Ascending aorta (tissue), 2 donors: ENCODE measurements at regions not wholly inside any gene's neighbourhood (a gene's known extent, or its start where the extent isn't known, plus 50 kb on each side); places are given as distances from the start of the nearest gene placed in this dataset.

Source experiments
- DNase-seq, 2 donors: peaks; one replicate each; pipeline ENCODE4 v3.0.0-alpha.2; 2019; ENCODE audit warnings: low spot score in 2 of 2
- H3K27ac ChIP-seq, 2 donors: fragments of 200-600 bp; sonication (generic); one replicate each; pipeline ENCODE4 v1.5.1; 2016 to 2017; ENCODE audit warnings: mild to moderate bottlenecking in 1 of 2
- H3K27me3 ChIP-seq: fragments of 200-600 bp; sonication (generic); one replicate; pipeline ENCODE4 v1.5.1; 2017
- H3K36me3 ChIP-seq, 2 donors: fragments of 200-600 bp; sonication (generic); one replicate each; pipeline ENCODE4 v1.5.1; 2016
- H3K4me1 ChIP-seq, 2 donors: fragments of 200-600 bp; sonication (generic); one replicate each; pipeline ENCODE4 v1.5.1; 2016 to 2017; ENCODE audit warnings: mild to moderate bottlenecking in 1 of 2
- H3K4me3 ChIP-seq, 2 donors: fragments of 200-600 bp; sonication (generic); one replicate each; pipeline ENCODE4 v1.5.1; 2016 to 2017; ENCODE audit warnings: mild to moderate bottlenecking in 1 of 2
- H3K9me3 ChIP-seq, 2 donors: fragments of 200-600 bp; sonication (generic); one replicate each; pipeline ENCODE4 v1.5.1; 2016
- CTCF ChIP-seq, 3 experiments: fragments of 200-600 bp in 2 of 3; fragments of 450-650 bp in 1 of 3; sonication (generic) in 2 of 3; IDR thresholded peaks; one replicate each; pipeline ENCODE4 v1.5.1; 2016 to 2019; ENCODE audit warnings: antibody characterized with exemption in 3 of 3, mild to moderate bottlenecking in 1 of 3, moderate library complexity in 1 of 3
- intact Hi-C: fragments of 100-400 bp; cut with DNase I; formaldehyde crosslinking; loops from one replicate; pipeline ENCODE4 v1.15.1; 2023

- intact Hi-C loops: no loop called here
- no peak for TF ChIP-seq CTCF (IDR thresholded peaks at IDR 0.05)
- Histone ChIP-seq H3K4me3 (no peak overlapping the region), H3K9me3 (no peaks in the 10 kb centered on the region), H3K36me3 (no peaks in the 10 kb centered on the region), H3K27ac (no peak overlapping the region), H3K4me1 (no peaks in the 10 kb centered on the region), H3K27me3 (no peaks in the 10 kb centered on the region)
- DNase-seq: no peak
Observed at GRCh38 chr13:32923725-32924124, 92.5 kb upstream of the KL start.

GRCh38 chr13:32924886-32925285 is 91.3 kb upstream of the KL start:
- H3K27ac ChIP-seq: no peak overlapping the region
- no peak for DNase-seq
- H3K36me3 ChIP-seq: no peaks in the 10 kb centered on the region
- H3K9me3 ChIP-seq: no peaks in the 10 kb centered on the region
- intact Hi-C loops: no loop called here
- H3K4me1 ChIP-seq: no peaks in the 10 kb centered on the region
- no peak overlapping the region for H3K4me3 ChIP-seq
- no peaks in the 10 kb centered on the region for H3K27me3 ChIP-seq
- TF ChIP-seq CTCF (IDR thresholded peaks at IDR 0.05): no peak

DNA sequence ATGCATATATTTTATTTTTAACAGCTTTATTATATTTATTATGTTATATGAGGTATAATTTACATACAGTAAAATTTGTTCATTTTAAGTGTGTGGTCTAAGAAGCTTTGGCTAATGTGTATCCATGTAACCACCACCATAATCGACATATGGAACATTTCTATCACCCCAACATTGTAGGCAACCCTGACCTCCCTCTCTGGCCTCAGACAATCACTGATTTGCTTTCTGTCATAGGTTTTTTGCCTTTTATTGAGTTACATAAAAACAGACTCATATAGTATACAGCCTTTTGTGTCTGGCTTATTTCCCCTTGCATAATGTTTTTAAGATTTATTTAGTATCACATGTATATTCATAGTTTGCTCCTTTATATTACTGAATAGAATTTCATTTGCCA is 90.7 kb upstream of the KL start:
- no peaks in the 10 kb centered on the region for H3K27me3 ChIP-seq
- H3K4me1 ChIP-seq: no peaks in the 10 kb centered on the region
- intact Hi-C loops: no loop called here
- no peak for DNase-seq
- no peaks in the 10 kb centered on the region for H3K36me3 ChIP-seq
- no peak for TF ChIP-seq CTCF (IDR thresholded peaks at IDR 0.05)
- no peaks in the 10 kb centered on the region for H3K9me3 ChIP-seq
- H3K4me3 ChIP-seq: no peak overlapping the region
- no peak overlapping the region for H3K27ac ChIP-seq

DNA sequence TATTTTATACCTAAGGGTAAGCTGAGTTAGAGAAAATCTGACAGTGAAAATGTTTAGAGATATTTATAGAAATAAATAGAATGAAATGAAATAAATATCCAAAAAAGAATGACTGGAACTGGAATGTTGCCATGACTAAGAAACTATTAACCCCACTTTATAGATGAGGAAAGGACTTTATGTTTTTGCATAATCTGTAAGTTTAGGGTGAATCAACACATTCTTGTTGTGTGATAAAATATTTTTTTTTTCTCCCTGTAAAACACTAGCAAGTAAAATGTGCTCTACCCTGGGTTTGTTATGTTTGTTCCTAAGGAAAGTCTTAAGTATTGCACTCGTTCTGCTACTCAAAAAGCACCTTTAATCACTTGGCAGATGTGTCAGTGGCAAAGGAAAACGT is 83.8 kb upstream of the KL start:
- no peak for TF ChIP-seq CTCF (IDR thresholded peaks at IDR 0.05)
- Histone ChIP-seq H3K36me3 (no peaks in the 10 kb centered on the region), H3K9me3 (peaks cover 0 to 10% of the 10 kb centered on the region in 2 donors), H3K27ac (no peak overlapping the region), H3K4me3 (no peak overlapping the region), H3K4me1 (no peaks in the 10 kb centered on the region), H3K27me3 (no peaks in the 10 kb centered on the region)
- intact Hi-C loops: no loop called here
- no peak for DNase-seq

DNA sequence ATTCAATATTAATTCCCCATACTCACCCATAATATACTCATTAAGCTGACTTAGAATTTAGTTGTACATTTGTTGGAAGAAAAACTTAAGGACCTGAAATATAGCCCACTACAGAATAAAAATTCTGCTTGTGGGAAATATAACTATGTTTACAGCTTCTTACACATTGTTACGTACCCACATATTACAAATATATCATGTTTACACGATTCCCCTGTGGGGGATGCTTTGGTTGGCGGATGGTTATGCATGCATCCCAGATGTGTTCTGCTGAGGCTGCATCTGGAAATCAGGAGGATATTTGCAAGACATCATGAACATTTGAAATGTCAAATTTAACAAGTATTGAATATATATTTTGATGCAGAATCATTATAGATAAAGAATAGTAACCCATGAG is 79.5 kb upstream of the KL start:
- intact Hi-C loops: no loop called here
- no peak for DNase-seq
- no peak overlapping the region for H3K4me3 ChIP-seq
- H3K9me3 ChIP-seq: peaks cover 0 to 5% of the 10 kb centered on the region in 2 donors
- no peak for TF ChIP-seq CTCF (IDR thresholded peaks at IDR 0.05)
- H3K27ac ChIP-seq: no peak overlapping the region
- no peaks in the 10 kb centered on the region for H3K36me3 ChIP-seq
- H3K27me3 ChIP-seq: no peaks in the 10 kb centered on the region
- H3K4me1 ChIP-seq: no peaks in the 10 kb centered on the region

DNA sequence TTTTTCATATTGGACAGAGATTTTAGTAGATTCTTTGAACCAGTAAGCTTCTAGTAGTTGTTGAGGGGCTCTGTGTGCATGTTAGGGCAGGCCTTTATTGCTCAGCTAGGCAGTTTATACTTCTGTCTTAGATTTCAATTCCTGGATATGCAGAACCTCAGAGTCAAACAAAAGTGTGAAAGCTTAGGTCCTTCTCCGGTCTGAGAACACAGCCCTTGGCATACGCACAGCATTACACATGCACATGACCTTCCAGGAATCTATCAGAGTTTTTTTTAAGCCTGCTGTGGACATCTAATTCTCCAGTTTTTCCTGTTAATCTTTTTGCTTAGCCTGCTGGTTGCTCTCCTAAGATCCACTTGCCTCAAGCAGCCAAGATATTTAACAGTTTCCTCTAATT is 77.9 kb upstream of the KL start:
- Histone ChIP-seq H3K9me3 (no peaks in the 10 kb centered on the region), H3K27me3 (no peaks in the 10 kb centered on the region), H3K4me1 (no peaks in the 10 kb centered on the region), H3K4me3 (no peak overlapping the region), H3K36me3 (no peaks in the 10 kb centered on the region), H3K27ac (no peak overlapping the region)
- TF ChIP-seq CTCF (IDR thresholded peaks at IDR 0.05): no peak
- DNase-seq: no peak
- intact Hi-C loops: no loop called here
